Prostate gland (tissue), 2 donors: ENCODE measurements at regions not wholly inside any gene's neighbourhood (a gene's known extent, or its start where the extent isn't known, plus 50 kb on each side); places are given as distances from the start of the nearest gene placed in this dataset.

Experiments used
- DNase-seq: peaks from one replicate; pipeline ENCODE4 v3.0.0-alpha.2; 2019; ENCODE audit warnings: low spot score
- H3K27ac ChIP-seq, 2 donors: fragments of 200-600 bp; sonication (generic); 2 replicates each; pipeline ENCODE4 v1.5.1; 2017 to 2019
- H3K27me3 ChIP-seq: fragments of 200-600 bp; sonication (generic); replicated peaks from 2 replicates; pipeline ENCODE4 v1.5.1; 2019; ENCODE audit not compliant: insufficient read depth
- H3K36me3 ChIP-seq, 2 donors: fragments of 200-600 bp; sonication (generic); 1 replicate in 1 of 2; 2 replicates in 1 of 2; pipeline versions ENCODE4 v1.5.1 to v1.8.1; 2017 to 2019
- H3K4me1 ChIP-seq: fragments of 200-600 bp; sonication (generic); replicated peaks from 2 replicates; pipeline ENCODE4 v1.5.1; 2019
- H3K4me3 ChIP-seq, 2 donors: fragments of 200-600 bp; sonication (generic); 2 replicates each; pipeline ENCODE4 v1.5.1; 2017 to 2019
- H3K9me3 ChIP-seq: fragments of 200-600 bp; sonication (generic); 2 replicates; pipeline ENCODE4 v1.5.1; 2017
- POLR2A ChIP-seq: fragments of 450-650 bp; IDR thresholded peaks from one replicate; pipeline ENCODE4 v1.6.1; 2016; ENCODE audit warnings: antibody characterized with exemption, mild to moderate bottlenecking
- POLR2AphosphoS5 ChIP-seq: sonication (generic); formaldehyde crosslinking; IDR thresholded peaks from one replicate; pipeline ENCODE4 v1.6.1; 2017; ENCODE audit warnings: antibody characterized with exemption
- WGBS: methylation state at CpG from one replicate; pipeline ENCODE4 v1.1.5; 2018; 5-methylcytosine and 5-hydroxymethylcytosine counted together
- intact Hi-C: fragments of 100-400 bp; cut with DNase I; formaldehyde crosslinking; loops from one replicate; pipeline ENCODE4 v1.14.2; 2022
- TF ChIP-seq, protein P1 (sequence below), 4 experiments: fragments of 200-600 bp in 2 of 4; fragments of 450-650 bp in 2 of 4; sonication (generic) in 2 of 4; IDR thresholded peaks; 1 replicate in 3 of 4; 2 replicates in 1 of 4; pipeline ENCODE4 v1.5.1; 2016 to 2019; ENCODE audit warnings: antibody characterized with exemption in 4 of 4, mild to moderate bottlenecking in 2 of 4, moderate library complexity in 2 of 4

GRCh38 chr3:99250272-99250671 is 348.8 kb upstream of the DCBLD2 start:
- intact Hi-C loops: no loop called here
- Histone ChIP-seq H3K9me3 (no peaks in the 10 kb centered on the region), H3K27me3 (no peaks in the 10 kb centered on the region), H3K27ac (no peak overlapping the region), H3K4me3 (no peak overlapping the region), H3K4me1 (no peaks in the 10 kb centered on the region), H3K36me3 (no peaks in the 10 kb centered on the region)
- WGBS: 59% methylated on average over 4 of the region's 4 CpGs
- DNase-seq: no peak
- TF ChIP-seq POLR2A (no peak), POLR2AphosphoS5 (no peak)
- TF ChIP-seq, protein P1, sequence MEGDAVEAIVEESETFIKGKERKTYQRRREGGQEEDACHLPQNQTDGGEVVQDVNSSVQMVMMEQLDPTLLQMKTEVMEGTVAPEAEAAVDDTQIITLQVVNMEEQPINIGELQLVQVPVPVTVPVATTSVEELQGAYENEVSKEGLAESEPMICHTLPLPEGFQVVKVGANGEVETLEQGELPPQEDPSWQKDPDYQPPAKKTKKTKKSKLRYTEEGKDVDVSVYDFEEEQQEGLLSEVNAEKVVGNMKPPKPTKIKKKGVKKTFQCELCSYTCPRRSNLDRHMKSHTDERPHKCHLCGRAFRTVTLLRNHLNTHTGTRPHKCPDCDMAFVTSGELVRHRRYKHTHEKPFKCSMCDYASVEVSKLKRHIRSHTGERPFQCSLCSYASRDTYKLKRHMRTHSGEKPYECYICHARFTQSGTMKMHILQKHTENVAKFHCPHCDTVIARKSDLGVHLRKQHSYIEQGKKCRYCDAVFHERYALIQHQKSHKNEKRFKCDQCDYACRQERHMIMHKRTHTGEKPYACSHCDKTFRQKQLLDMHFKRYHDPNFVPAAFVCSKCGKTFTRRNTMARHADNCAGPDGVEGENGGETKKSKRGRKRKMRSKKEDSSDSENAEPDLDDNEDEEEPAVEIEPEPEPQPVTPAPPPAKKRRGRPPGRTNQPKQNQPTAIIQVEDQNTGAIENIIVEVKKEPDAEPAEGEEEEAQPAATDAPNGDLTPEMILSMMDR (IDR thresholded peaks at IDR 0.05): no peak

- 91% methylated on average over 6 of the region's 6 CpGs for WGBS
- H3K4me3 ChIP-seq: no peak overlapping the region
- H3K9me3 ChIP-seq: no peaks in the 10 kb centered on the region
- no peaks in the 10 kb centered on the region for H3K4me1 ChIP-seq
- TF ChIP-seq, protein P1 (IDR thresholded peaks at IDR 0.05): no peak
- TF ChIP-seq POLR2A (no peak), POLR2AphosphoS5 (no peak)
- intact Hi-C loops: no loop called here
- no peaks in the 10 kb centered on the region for H3K27me3 ChIP-seq
- H3K36me3 ChIP-seq: no peaks in the 10 kb centered on the region
- H3K27ac ChIP-seq: no peak overlapping the region
- DNase-seq: no peak
Measured at GRCh38 chr3:99249627-99250026, 348.1 kb upstream of the DCBLD2 start.

DNA sequence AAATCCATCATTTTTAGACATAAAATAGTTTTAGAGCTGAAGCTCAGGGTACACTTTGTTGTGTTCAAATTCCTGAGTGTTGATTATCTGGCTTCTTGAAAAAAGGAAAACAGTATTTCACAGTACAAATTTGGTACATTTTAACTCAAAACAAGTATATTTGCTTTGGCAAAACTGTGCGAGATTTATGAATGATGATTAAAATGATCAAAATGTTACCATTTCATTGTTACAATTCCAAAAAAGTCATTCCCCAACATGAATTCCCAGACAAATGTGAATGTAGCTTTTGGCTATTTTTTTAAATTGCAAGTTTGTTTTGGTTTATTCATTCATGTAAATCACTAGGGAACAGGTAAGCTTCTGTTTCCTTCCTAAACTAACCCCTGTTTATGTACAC is 347.4 kb upstream of the DCBLD2 start:
- Histone ChIP-seq H3K9me3 (no peaks in the 10 kb centered on the region), H3K36me3 (no peaks in the 10 kb centered on the region), H3K27me3 (no peaks in the 10 kb centered on the region), H3K27ac (no peak overlapping the region), H3K4me3 (no peak overlapping the region), H3K4me1 (no peaks in the 10 kb centered on the region)
- 53% methylated on average over 1 of the region's 1 CpG for WGBS
- no peak for DNase-seq
- intact Hi-C loops: no loop called here
- TF ChIP-seq POLR2A (no peak), POLR2AphosphoS5 (no peak)
- TF ChIP-seq, protein P1 (IDR thresholded peaks at IDR 0.05): no peak

DNA sequence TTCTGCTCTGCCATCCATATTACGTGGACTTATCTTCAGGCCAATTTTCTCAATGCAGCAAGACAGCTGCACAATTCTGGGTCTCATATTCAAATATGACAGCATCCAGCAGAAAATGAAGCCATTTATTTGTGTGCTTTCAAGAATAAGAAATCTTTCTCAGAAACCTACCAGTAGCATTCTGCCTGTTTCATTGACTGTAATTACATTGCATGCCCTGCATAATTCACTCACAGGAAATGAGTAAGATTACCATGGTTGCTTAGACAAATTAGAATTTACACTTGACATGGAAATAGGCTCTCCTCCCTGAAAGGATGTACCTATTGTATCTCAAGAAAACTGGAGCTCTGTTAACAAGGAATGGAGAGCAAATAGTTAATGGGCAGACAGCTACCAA is 346.6 kb upstream of the DCBLD2 start:
- no peaks in the 10 kb centered on the region for H3K36me3 ChIP-seq
- no peaks in the 10 kb centered on the region for H3K4me1 ChIP-seq
- WGBS: 93% methylated on average over 1 of the region's 1 CpG
- no peak overlapping the region for H3K27ac ChIP-seq
- no peaks in the 10 kb centered on the region for H3K27me3 ChIP-seq
- intact Hi-C loops: no loop called here
- DNase-seq: no peak
- TF ChIP-seq, protein P1 (IDR thresholded peaks at IDR 0.05): no peak
- no peak for TF ChIP-seq POLR2AphosphoS5
- no peak for TF ChIP-seq POLR2A
- H3K9me3 ChIP-seq: no peaks in the 10 kb centered on the region
- H3K4me3 ChIP-seq: no peak overlapping the region

DNA sequence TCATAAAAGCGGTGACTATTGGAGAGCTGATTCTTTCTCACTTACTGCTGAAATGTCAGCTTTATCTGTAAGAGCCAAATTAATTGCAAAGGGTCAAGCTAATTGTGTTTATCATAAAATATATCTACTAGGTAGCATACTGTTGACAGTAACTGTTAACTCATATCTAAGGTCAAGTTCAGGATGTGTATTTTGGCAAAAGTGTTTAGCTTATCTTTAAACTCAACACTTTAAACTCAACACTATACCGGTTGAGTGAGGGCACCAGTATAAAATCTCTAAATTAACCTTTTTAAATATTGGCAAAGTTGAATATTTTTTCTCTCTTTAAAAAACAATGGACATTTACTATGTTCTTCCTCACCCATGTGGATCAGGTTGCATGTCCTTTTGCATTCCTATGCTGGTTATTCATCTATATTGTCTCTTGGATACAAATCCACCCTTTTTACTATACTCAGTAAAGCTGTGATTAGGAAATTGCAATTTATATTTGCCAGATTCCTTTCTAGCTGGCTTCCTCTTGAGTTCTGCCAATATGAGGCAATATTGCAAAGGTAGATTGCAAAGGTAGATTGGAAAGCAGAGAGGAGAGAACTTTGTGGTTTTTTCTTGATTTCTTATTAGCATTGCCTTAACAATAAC is 344.6 kb upstream of the DCBLD2 start:
- TF ChIP-seq POLR2A (no peak), POLR2AphosphoS5 (no peak)
- TF ChIP-seq, protein P1 (IDR thresholded peaks at IDR 0.05): no peak
- intact Hi-C loops: no loop called here
- no peak for DNase-seq
- Histone ChIP-seq H3K36me3 (no peaks in the 10 kb centered on the region), H3K4me3 (no peak overlapping the region), H3K9me3 (no peaks in the 10 kb centered on the region), H3K27me3 (no peaks in the 10 kb centered on the region), H3K27ac (no peak overlapping the region), H3K4me1 (no peaks in the 10 kb centered on the region)
- 54% methylated on average over 2 of the region's 2 CpGs for WGBS
